Heart right ventricle (tissue), 16 donors: ENCODE measurements at regions not wholly inside any gene's neighbourhood (a gene's known extent, or its start where the extent isn't known, plus 50 kb on each side); places are given as distances from the start of the nearest gene placed in this dataset.

Experiments used
- ATAC-seq, 8 donors: fragments of 200-7000 bp; cut with Tn5 transposase; one replicate each; pipeline ENCODE4 v1.9.1; 2020; ENCODE audit warnings: mild to moderate bottlenecking in 8 of 8, moderate library complexity in 8 of 8, moderate number of reproducible peaks in 1 of 8
- DNase-seq, 2 donors: peaks; one replicate each; pipeline ENCODE4 v3.0.0-alpha.2; 2020
- H3K27ac ChIP-seq, 10 donors: fragments of 200-600 bp; sonication (generic) in 2 of 10; one replicate each; pipeline versions ENCODE4 v1.5.0 to v1.8.0; 2020 to 2022; ENCODE audit warnings: mild to moderate bottlenecking in 3 of 10
- H3K27me3 ChIP-seq, 7 donors: fragments of 200-600 bp; one replicate each; pipeline ENCODE4 v1.8.0; 2021 to 2022; ENCODE audit warnings: mild to moderate bottlenecking in 2 of 7
- H3K36me3 ChIP-seq, 9 donors: fragments of 200-600 bp; sonication (generic) in 1 of 9; one replicate each; pipeline versions ENCODE4 v1.5.0 to v1.8.0; 2020 to 2022; ENCODE audit warnings: mild to moderate bottlenecking in 2 of 9
- H3K4me1 ChIP-seq, 9 donors: fragments of 200-600 bp; sonication (generic) in 1 of 9; one replicate each; pipeline versions ENCODE4 v1.5.0 to v1.8.0; 2020 to 2022; ENCODE audit warnings: mild to moderate bottlenecking in 4 of 9
- H3K4me3 ChIP-seq, 10 donors: fragments of 200-600 bp; sonication (generic) in 2 of 10; one replicate each; pipeline versions ENCODE4 v1.5.0 to v1.8.0; 2020 to 2022; ENCODE audit warnings: mild to moderate bottlenecking in 7 of 10, moderate library complexity in 2 of 10
- H3K9me3 ChIP-seq, 11 donors: fragments of 200-600 bp in 10 of 11; sonication (generic) in 2 of 11; one replicate each; pipeline versions ENCODE4 v1.5.0 to v1.8.0; 2013 to 2022; ENCODE audit warnings: mild to moderate bottlenecking in 2 of 11, control low read depth in 1 of 11, moderate library complexity in 1 of 11
- WGBS, 2 donors: extraction: QIAGEN DNeasy Blood & Tissue Kit; methylation state at CpG; one replicate each; pipeline ENCODE4 v1.1.7; 2013; ENCODE audit warnings: inconsistent platforms in 1 of 2; 5-methylcytosine and 5-hydroxymethylcytosine counted together
- intact Hi-C, 10 donors: fragments of 100-400 bp; cut with DNase I; formaldehyde crosslinking; loops; one replicate each; pipeline versions ENCODE4 v1.11.1 to v1.14.2; 2022
- TF ChIP-seq, protein P1 (sequence below), 9 donors: fragments of 200-600 bp; sonication (generic) in 2 of 9; IDR thresholded peaks; one replicate each; pipeline versions ENCODE4 v1.5.0 to v1.8.0; 2021 to 2022; ENCODE audit warnings: antibody characterized with exemption in 9 of 9, mild to moderate bottlenecking in 5 of 9, moderate library complexity in 1 of 9
- donor health status: Arrhythmogenic right ventricular cardiomyopathy.
- donor health status: ischemic (EF 13 %, LVEDD 7.1; RV severe dilation, severe dysfunction).
- donor health status: healthy with polysubstance abuse.
- donor health status: DM: no; HTN: yes; CAD: no.
- donor health status: DM: no; HTN: no; CAD: no.
- donor health status: ischemic (EF 25% LVEDD 6.9; RV normal size, moderate dysfunction).
- donor health status: ischemic (EF 25% LVEDD 5.7; RV mildly dilated, moderate dysfunction).
- donor health status: healthy.
- donor health status: DM: yes; HTN: yes; CAD: no.
- donor health status: Ischemic cardiomyopathy.
- donor health status: ischemic (EF 35%, LVEDD 5.7; RV mildly dilated, moderate dysfunction).
- donor health status: nonischemic (EF 11% LVEDD 7.7; RV severe dilation, severe dysfunction).
- donor health status: DM: yes; HTN: yes; CAD: no.
- donor health status: PGD.
- donor health status: ischemic (EF 29% LVEDD 5.4; RV normal size, mild dysfunction).
- donor health status: nonischemic (EF 23%, LVEDD 6.1; RV moderate dilation, normal function).

GRCh38 chr3:168579010-168579409 lies 483.3 kb upstream of the GOLIM4 start:
- TF ChIP-seq, protein P1, sequence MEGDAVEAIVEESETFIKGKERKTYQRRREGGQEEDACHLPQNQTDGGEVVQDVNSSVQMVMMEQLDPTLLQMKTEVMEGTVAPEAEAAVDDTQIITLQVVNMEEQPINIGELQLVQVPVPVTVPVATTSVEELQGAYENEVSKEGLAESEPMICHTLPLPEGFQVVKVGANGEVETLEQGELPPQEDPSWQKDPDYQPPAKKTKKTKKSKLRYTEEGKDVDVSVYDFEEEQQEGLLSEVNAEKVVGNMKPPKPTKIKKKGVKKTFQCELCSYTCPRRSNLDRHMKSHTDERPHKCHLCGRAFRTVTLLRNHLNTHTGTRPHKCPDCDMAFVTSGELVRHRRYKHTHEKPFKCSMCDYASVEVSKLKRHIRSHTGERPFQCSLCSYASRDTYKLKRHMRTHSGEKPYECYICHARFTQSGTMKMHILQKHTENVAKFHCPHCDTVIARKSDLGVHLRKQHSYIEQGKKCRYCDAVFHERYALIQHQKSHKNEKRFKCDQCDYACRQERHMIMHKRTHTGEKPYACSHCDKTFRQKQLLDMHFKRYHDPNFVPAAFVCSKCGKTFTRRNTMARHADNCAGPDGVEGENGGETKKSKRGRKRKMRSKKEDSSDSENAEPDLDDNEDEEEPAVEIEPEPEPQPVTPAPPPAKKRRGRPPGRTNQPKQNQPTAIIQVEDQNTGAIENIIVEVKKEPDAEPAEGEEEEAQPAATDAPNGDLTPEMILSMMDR (IDR thresholded peaks at IDR 0.05): no peak
- WGBS, 2 donors: 63 to 72% methylated on average over 1 of the region's 1 CpG
- Histone ChIP-seq H3K27me3 (peaks cover 0 to 32% (median 0%) of the 10 kb centered on the region in 7 donors), H3K9me3 (no peaks in the 10 kb centered on the region), H3K27ac (no peak overlapping the region), H3K36me3 (no peaks in the 10 kb centered on the region), H3K4me3 (no peak overlapping the region), H3K4me1 (no peaks in the 10 kb centered on the region)
- DNase-seq: no peak
- ATAC-seq: no peak
- intact Hi-C loops: no loop called here

- no peaks in the 10 kb centered on the region for H3K9me3 ChIP-seq
- TF ChIP-seq, protein P1 (IDR thresholded peaks at IDR 0.05): no peak
- H3K36me3 ChIP-seq: no peaks in the 10 kb centered on the region
- no peaks in the 10 kb centered on the region for H3K4me1 ChIP-seq
- no peak for ATAC-seq
- intact Hi-C loops: no loop called here
- WGBS, 2 donors: 45 to 60% methylated on average over 2 of the region's 2 CpGs
- H3K27ac ChIP-seq: no peak overlapping the region
- no peak for DNase-seq
- H3K4me3 ChIP-seq: no peak overlapping the region
- H3K27me3 ChIP-seq: peaks cover 0 to 35% (median 0%) of the 10 kb centered on the region in 7 donors
Measured at GRCh38 chr3:168575750-168576149, 480.0 kb upstream of the GOLIM4 start.

GRCh38 chr3:168574455-168575158 lies 478.9 kb upstream of the GOLIM4 start:
- intact Hi-C loops: no loop called here
- peaks cover 0 to 32% (median 0%) of the 10 kb centered on the region in 7 donors for H3K27me3 ChIP-seq
- no peak overlapping the region for H3K4me3 ChIP-seq
- ATAC-seq (no peak), DNase-seq (no peak)
- no peaks in the 10 kb centered on the region for H3K9me3 ChIP-seq
- no peaks in the 10 kb centered on the region for H3K36me3 ChIP-seq
- TF ChIP-seq, protein P1 (IDR thresholded peaks at IDR 0.05): no peak
- WGBS, 2 donors: 16 to 31% methylated on average over 1 of the region's 1 CpG
- no peaks in the 10 kb centered on the region for H3K4me1 ChIP-seq
- H3K27ac ChIP-seq: no peak overlapping the region

DNA sequence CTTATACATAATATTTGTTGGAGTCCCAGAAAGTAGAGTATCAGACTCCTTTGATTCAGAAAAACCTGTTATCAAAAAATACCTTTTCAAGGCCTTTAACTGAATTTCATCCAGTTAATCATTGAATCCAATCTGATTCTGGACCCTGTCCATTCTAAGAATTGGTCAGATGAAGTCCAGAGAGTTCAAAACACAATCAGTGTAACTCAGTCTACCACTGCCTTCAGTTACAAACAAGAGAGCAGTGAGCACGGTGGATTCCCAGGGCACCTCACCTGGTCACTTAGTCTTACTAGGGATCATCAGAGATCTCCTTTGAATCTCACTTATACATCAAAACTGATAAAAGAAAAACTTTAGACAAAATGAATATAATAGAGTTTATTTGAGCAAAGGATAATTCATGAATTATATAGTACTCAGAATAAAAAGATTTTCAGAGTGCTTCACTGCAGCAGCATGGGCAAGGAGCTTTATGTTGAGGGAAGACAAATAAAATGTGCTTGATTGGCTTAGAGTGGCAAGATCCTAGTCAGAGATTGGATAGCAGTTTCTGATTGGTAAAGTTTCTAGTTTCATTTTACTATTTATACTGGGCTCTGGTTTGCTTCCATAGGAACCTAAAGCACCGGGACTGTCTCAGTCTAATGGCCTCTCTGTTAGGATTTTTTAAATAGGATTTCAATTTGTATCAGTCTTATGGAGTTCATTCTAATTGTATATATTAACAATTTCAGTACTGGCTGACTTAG lies 474.9 kb upstream of the GOLIM4 start:
- 83 to 86% methylated on average over 2 of the region's 2 CpGs for WGBS, 2 donors
- Histone ChIP-seq H3K27me3 (peaks cover 0 to 10% (median 0%) of the 10 kb centered on the region in 7 donors), H3K9me3 (no peaks in the 10 kb centered on the region), H3K4me1 (no peaks in the 10 kb centered on the region), H3K27ac (no peak overlapping the region), H3K36me3 (no peaks in the 10 kb centered on the region), H3K4me3 (no peak overlapping the region)
- no peak for ATAC-seq
- intact Hi-C loops: no loop called here
- DNase-seq: no peak
- TF ChIP-seq, protein P1 (IDR thresholded peaks at IDR 0.05): no peak
